ENCODE measurements at regions not wholly inside any gene's neighbourhood (a gene's known extent, or its start where the extent isn't known, plus 50 kb on each side); places are given as distances from the start of the nearest gene placed in this dataset.

GRCh38 chr9:73034962-73035361, 82.1 kb upstream of the ALDH1A1 start:
- 85 to 87% methylated on average over 2 of the region's 2 CpGs for WGBS, 2 donors
- intact Hi-C loops (cut with DNase I) = loop anchor here in 2 of 10 donors (5.0 to 10.0 kb wide), 2 partner anchors 47 to 150 kb away; no protein-coding TSS in a partner anchor
- Histone ChIP-seq H3K9me3 (no peaks in the 10 kb centered on the region), H3K27me3 (no peaks in the 10 kb centered on the region), H3K36me3 (no peaks in the 10 kb centered on the region), H3K27ac (no peak overlapping the region), H3K4me1 (peaks cover 0 to 21% (median 12%) of the 10 kb centered on the region in 9 donors), H3K4me3 (no peak overlapping the region)
- DNase-seq = no peak
- TF ChIP-seq CTCF (IDR thresholded peaks at IDR 0.05) = peak in 1 of 9 donors; percentile 6
- ATAC-seq = no peak

GRCh38 chr9:73031350-73031749, 78.5 kb upstream of the ALDH1A1 start:
- no peaks in the 10 kb centered on the region for H3K9me3 ChIP-seq
- no peak for ATAC-seq
- no peak overlapping the region for H3K27ac ChIP-seq
- DNase-seq = no peak
- no peaks in the 10 kb centered on the region for H3K27me3 ChIP-seq
- no peaks in the 10 kb centered on the region for H3K36me3 ChIP-seq
- H3K4me1 ChIP-seq = no peaks in the 10 kb centered on the region
- no peak for TF ChIP-seq CTCF (IDR thresholded peaks at IDR 0.05)
- WGBS, 2 donors = 61 to 81% methylated on average over 1 of the region's 1 CpG
- intact Hi-C loops (cut with DNase I) = loop anchor here in 2 of 10 donors (5.0 to 10.0 kb wide), 2 partner anchors 51 to 153 kb away; no protein-coding TSS in a partner anchor
- no peak overlapping the region for H3K4me3 ChIP-seq

GRCh38 chr9:73030370-73031030, 77.6 kb upstream of the ALDH1A1 start:
- H3K27me3 ChIP-seq = no peaks in the 10 kb centered on the region
- H3K4me3 ChIP-seq = no peak overlapping the region
- H3K4me1 ChIP-seq = no peaks in the 10 kb centered on the region
- intact Hi-C loops (cut with DNase I) = loop anchor here in 2 of 10 donors (5.0 to 10.0 kb wide), 2 partner anchors 52 to 154 kb away; no protein-coding TSS in a partner anchor
- TF ChIP-seq CTCF (IDR thresholded peaks at IDR 0.05) = no peak
- no peak for ATAC-seq
- H3K36me3 ChIP-seq = no peaks in the 10 kb centered on the region
- no peak overlapping the region for H3K27ac ChIP-seq
- no peaks in the 10 kb centered on the region for H3K9me3 ChIP-seq
- WGBS, 2 donors = 72 to 80% methylated on average over 5 of the region's 5 CpGs
- no peak for DNase-seq

- intact Hi-C loops (cut with DNase I) = loop anchor here in 4 of 10 donors (10.0 kb wide), 3 partner anchors 55 to 745 kb away; no protein-coding TSS in a partner anchor
- ATAC-seq (no peak), DNase-seq (no peak)
- H3K27ac ChIP-seq = no peak overlapping the region
- H3K36me3 ChIP-seq = no peaks in the 10 kb centered on the region
- H3K4me1 ChIP-seq = no peaks in the 10 kb centered on the region
- H3K9me3 ChIP-seq = no peaks in the 10 kb centered on the region
- no peaks in the 10 kb centered on the region for H3K27me3 ChIP-seq
- no peak for TF ChIP-seq CTCF (IDR thresholded peaks at IDR 0.05)
- H3K4me3 ChIP-seq = no peak overlapping the region
Observed at GRCh38 chr9:73029346-73029745, 76.5 kb upstream of the ALDH1A1 start.
